ENCODE measurements at regions not wholly inside any gene's neighbourhood (a gene's known extent, or its start where the extent isn't known, plus 50 kb on each side); places are given as distances from the start of the nearest gene placed in this dataset.

GRCh38 chr2:8219096-8219495 is 462.8 kb upstream of the ID2 start:
- Histone ChIP-seq H3K4me1 (ENCODE audit: insufficient read depth, low read length, poor library complexity, severe bottlenecking) (peaks cover 18% of the 10 kb centered on the region), H3K27ac (ENCODE audit: low read depth, low read length, poor library complexity, severe bottlenecking) (no peak overlapping the region), H3K9me3 (ENCODE audit: low read depth, low read length, poor library complexity, severe bottlenecking) (no peaks in the 10 kb centered on the region), H3K27me3 (replicated peaks; ENCODE audit: insufficient read depth, low read depth, low read length, poor library complexity) (no peaks in the 10 kb centered on the region), H3K4me3 (ENCODE audit: low read depth, low read length, poor library complexity, severe bottlenecking) (no peak overlapping the region), H3K36me3 (ENCODE audit: insufficient read depth, low read length, poor library complexity, severe bottlenecking) (no peaks in the 10 kb centered on the region)
- intact Hi-C loops (cut with micrococcal nuclease; ENCODE audit: unreplicated experiment): no loop called here
- no peak for TF ChIP-seq EZH2 (IDR thresholded peaks at IDR 0.05; ENCODE audit: borderline replicate concordance, low read depth, low read length, poor library complexity, severe bottlenecking)
- ChIA-PET CTCF (no interaction called here), POLR2A (ENCODE audit: low non-redundant PET) (interaction anchor here (0.5 kb wide), 1 partner anchor 244 kb away, joined by 28 read pairs; no protein-coding TSS in a partner anchor)
- DNase-seq (ENCODE audit: low spot score): no peak
- BruUV-seq (replicated peaks): no TSS peak

DNA sequence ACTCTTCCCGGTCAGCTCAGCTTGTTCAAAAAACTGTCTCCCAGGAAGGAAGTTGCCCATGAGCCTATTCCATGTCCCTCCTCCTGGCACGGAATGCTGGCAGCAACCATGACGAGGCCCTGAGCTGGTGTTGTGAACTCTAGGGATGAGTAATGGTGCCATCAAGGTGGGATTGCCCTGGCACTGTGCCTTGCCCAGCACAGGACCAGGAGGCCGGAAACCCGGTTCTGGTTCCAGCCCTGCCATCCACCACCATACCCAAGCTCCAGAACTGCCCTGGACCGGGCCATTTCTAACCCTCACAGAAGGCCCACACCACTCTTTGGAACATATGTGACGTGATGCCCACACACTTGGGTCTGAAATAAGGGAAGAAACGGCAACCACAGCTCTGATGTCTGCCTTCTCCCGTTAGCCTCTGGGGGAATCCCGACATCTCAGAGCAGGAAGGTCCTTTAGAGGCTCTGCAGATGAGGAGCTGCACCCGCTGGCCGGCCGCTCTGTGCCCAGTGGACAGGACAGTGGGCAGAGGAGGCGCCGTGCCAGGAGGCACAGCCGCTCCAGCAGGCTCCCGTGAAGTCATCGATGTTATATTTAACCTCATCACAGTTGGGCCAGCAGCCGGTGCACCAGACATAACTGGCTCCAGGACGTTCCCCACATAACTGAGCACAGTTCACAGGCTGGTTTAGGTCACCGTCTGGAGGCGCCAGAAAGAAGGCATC is 462.1 kb upstream of the ID2 start:
- H3K27me3 ChIP-seq (replicated peaks; ENCODE audit: insufficient read depth, low read depth, low read length, poor library complexity): no peaks in the 10 kb centered on the region
- no peak overlapping the region for H3K27ac ChIP-seq (ENCODE audit: low read depth, low read length, poor library complexity, severe bottlenecking)
- ChIA-PET POLR2A (ENCODE audit: low non-redundant PET) (interaction anchor here (0.5 kb wide), 1 partner anchor 243 kb away, joined by 28 read pairs; no protein-coding TSS in a partner anchor), CTCF (no interaction called here)
- peaks cover 18% of the 10 kb centered on the region for H3K4me1 ChIP-seq (ENCODE audit: insufficient read depth, low read length, poor library complexity, severe bottlenecking)
- intact Hi-C loops (cut with micrococcal nuclease; ENCODE audit: unreplicated experiment): loop anchor here (10.0 kb wide), 1 partner anchor 465 kb away; the partner anchor contains the start of gene ID2
- TF ChIP-seq CTCF (conservative IDR thresholded peaks at IDR 0.05; ENCODE audit: low read depth, low read length): no peak
- TF ChIP-seq EZH2 (IDR thresholded peaks at IDR 0.05; ENCODE audit: borderline replicate concordance, low read depth, low read length, poor library complexity, severe bottlenecking): no peak
- no TSS peak for BruUV-seq (replicated peaks)
- H3K9me3 ChIP-seq (ENCODE audit: low read depth, low read length, poor library complexity, severe bottlenecking): no peaks in the 10 kb centered on the region
- no peak overlapping the region for H3K4me3 ChIP-seq (ENCODE audit: low read depth, low read length, poor library complexity, severe bottlenecking)
- H3K36me3 ChIP-seq (ENCODE audit: insufficient read depth, low read length, poor library complexity, severe bottlenecking): no peaks in the 10 kb centered on the region
- DNase-seq (ENCODE audit: low spot score): no peak

DNA sequence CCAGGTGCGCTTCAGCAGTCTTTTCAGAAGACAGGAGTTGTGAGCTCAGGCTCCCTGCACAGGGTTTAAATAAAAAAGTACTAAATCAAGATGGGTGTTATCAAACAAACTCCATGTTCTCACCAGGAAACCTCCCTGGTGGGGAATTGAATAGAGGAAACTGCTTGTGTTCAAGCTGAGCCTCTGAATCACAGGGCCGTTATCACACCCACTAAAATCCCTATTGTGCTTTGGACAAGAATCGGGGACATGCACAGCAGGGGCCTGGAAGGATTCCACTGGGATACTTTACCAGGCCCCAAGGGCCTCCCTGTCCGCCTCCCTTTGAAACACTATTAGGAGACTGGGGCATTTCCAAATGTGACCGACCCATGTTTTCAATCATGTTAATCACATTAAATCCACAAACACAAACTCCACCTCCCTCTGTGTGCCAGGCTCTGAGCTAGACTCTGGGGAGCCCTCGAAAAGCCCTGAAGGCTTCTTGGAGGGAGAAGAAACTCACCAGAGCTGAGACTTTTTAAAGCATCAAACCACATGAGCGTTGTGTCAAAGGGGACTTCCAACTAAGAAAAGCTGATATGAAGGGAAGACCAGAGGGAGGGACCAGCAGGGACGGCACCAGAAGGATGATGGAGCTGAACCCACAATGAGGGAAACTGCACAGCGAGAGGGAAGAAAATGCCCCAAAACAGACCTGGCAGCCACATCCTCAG is 458.7 kb upstream of the ID2 start:
- Histone ChIP-seq H3K27ac (ENCODE audit: low read depth, low read length, poor library complexity, severe bottlenecking) (no peak overlapping the region), H3K9me3 (ENCODE audit: low read depth, low read length, poor library complexity, severe bottlenecking) (no peaks in the 10 kb centered on the region), H3K27me3 (replicated peaks; ENCODE audit: insufficient read depth, low read depth, low read length, poor library complexity) (no peaks in the 10 kb centered on the region), H3K4me1 (ENCODE audit: insufficient read depth, low read length, poor library complexity, severe bottlenecking) (peaks cover 18% of the 10 kb centered on the region), H3K36me3 (ENCODE audit: insufficient read depth, low read length, poor library complexity, severe bottlenecking) (no peaks in the 10 kb centered on the region), H3K4me3 (ENCODE audit: low read depth, low read length, poor library complexity, severe bottlenecking) (no peak overlapping the region)
- intact Hi-C loops (cut with micrococcal nuclease; ENCODE audit: unreplicated experiment): loop anchor here (10.0 kb wide), 1 partner anchor 462 kb away; the partner anchor contains the start of gene ID2
- ChIA-PET POLR2A (ENCODE audit: low non-redundant PET) (interaction anchor here (0.6 kb wide), 2 partner anchors 167 to 225 kb away, joined by 3 read pairs; no protein-coding TSS in a partner anchor), CTCF (no interaction called here)
- no TSS peak for BruUV-seq (replicated peaks)
- DNase-seq (ENCODE audit: low spot score): peak; percentile 91
- TF ChIP-seq EZH2 (IDR thresholded peaks at IDR 0.05; ENCODE audit: borderline replicate concordance, low read depth, low read length, poor library complexity, severe bottlenecking) (no peak), CTCF (conservative IDR thresholded peaks at IDR 0.05; ENCODE audit: low read depth, low read length) (no peak)
